Gastrocnemius medialis (tissue), 4 donors: ENCODE measurements at regions not wholly inside any gene's neighbourhood (a gene's known extent, or its start where the extent isn't known, plus 50 kb on each side); places are given as distances from the start of the nearest gene placed in this dataset.

Experiments used
- POLR2A ChIP-seq, 2 donors: fragments of 450-650 bp; IDR thresholded peaks; one replicate each; pipeline ENCODE4 v1.6.1; 2017; ENCODE audit warnings: antibody characterized with exemption in 2 of 2, mild to moderate bottlenecking in 2 of 2, moderate library complexity in 2 of 2
- TF ChIP-seq, protein P1 (sequence below), 5 experiments: fragments of 450-650 bp in 3 of 5; fragments of 200-600 bp in 2 of 5; sonication (generic) in 2 of 5; IDR thresholded peaks in 4 of 5; conservative IDR thresholded peaks in 1 of 5; 1 replicate in 4 of 5; 2 replicates in 1 of 5; pipeline ENCODE4 v1.5.1; 2016 to 2019; ENCODE audit warnings: antibody characterized with exemption in 5 of 5, mild to moderate bottlenecking in 3 of 5, moderate library complexity in 3 of 5

DNA sequence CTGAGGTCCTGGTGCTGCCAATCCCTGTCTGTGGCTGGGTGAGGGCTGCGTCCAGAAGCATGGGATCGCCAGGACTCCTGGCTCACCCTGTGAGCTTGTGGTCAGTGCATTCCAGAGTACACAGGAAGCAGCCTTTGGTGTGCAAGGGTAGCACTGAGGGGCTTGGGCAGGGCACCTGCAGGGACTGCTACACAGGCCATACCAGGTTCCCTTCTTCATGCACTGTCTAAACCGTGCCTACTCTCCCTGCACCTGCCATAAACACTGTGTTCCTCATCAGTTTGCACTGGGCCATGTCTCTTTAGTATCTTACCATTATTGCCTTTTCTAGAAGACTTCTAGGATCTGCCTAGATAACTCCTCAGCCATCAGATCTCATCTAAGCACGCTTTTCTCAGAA, 72.8 kb upstream of the NKX2-2 start:
- TF ChIP-seq, protein P1, sequence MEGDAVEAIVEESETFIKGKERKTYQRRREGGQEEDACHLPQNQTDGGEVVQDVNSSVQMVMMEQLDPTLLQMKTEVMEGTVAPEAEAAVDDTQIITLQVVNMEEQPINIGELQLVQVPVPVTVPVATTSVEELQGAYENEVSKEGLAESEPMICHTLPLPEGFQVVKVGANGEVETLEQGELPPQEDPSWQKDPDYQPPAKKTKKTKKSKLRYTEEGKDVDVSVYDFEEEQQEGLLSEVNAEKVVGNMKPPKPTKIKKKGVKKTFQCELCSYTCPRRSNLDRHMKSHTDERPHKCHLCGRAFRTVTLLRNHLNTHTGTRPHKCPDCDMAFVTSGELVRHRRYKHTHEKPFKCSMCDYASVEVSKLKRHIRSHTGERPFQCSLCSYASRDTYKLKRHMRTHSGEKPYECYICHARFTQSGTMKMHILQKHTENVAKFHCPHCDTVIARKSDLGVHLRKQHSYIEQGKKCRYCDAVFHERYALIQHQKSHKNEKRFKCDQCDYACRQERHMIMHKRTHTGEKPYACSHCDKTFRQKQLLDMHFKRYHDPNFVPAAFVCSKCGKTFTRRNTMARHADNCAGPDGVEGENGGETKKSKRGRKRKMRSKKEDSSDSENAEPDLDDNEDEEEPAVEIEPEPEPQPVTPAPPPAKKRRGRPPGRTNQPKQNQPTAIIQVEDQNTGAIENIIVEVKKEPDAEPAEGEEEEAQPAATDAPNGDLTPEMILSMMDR (IDR thresholded peaks at IDR 0.05 in 4 of 5, conservative IDR thresholded peaks at IDR 0.05 in 1 of 5), result no peak
- TF ChIP-seq POLR2A (IDR thresholded peaks at IDR 0.05), result no peak
